B cell (primary cell): ENCODE measurements at regions not wholly inside any gene's neighbourhood (a gene's known extent, or its start where the extent isn't known, plus 50 kb on each side); places are given as distances from the start of the nearest gene placed in this dataset.

Experiments used
- ATAC-seq: fragments of 200-7000 bp; cut with Tn5 transposase; one replicate; pipeline ENCODE4 v1.10.0; 2021; ENCODE audit warnings: low read depth, mild to moderate bottlenecking, moderate number of reproducible peaks, moderate library complexity
- CTCF ChIA-PET: fragments of 350-600 bp; sonication (Branson Sonifier 250); formaldehyde crosslinking; loops from one replicate; lab custom pipeline; 2021; ENCODE audit warnings: antibody characterized with exemption, inconsistent platforms; lab: Charles Lee
- POLR2A ChIA-PET: fragments of 350-600 bp; sonication (Branson Sonifier 250); formaldehyde crosslinking; loops from one replicate; lab custom pipeline; 2021; ENCODE audit warnings: antibody characterized with exemption; lab: Charles Lee
- DNase-seq: peaks from one replicate; pipeline ENCODE4 v3.0.0; 2013
- H2AFZ ChIP-seq: 2 replicates; pipeline ENCODE4 v1.6.1; 2012; ENCODE audit warnings: mild to moderate bottlenecking, low read depth, low read length; ENCODE audit not compliant: insufficient read depth, poor library complexity, severe bottlenecking
- H3K27ac ChIP-seq, 2 donors: 1 replicate in 1 of 2; 2 replicates in 1 of 2; pipeline ENCODE4 v1.5.1; 2012 to 2013; ENCODE audit warnings: low read length in 2 of 2, mild to moderate bottlenecking in 2 of 2, moderate library complexity in 1 of 2
- H3K27me3 ChIP-seq, 4 experiments: fragments of 200-600 bp in 1 of 4; sonication (generic) in 1 of 4; replicated peaks in 1 of 4; 1 replicate in 2 of 4; 2 replicates in 2 of 4; pipeline versions ENCODE4 v1.6.1 to v1.7.0; 2013 to 2016; ENCODE audit warnings: low read length in 3 of 4, mild to moderate bottlenecking in 2 of 4, mixed read lengths in 1 of 4, moderate library complexity in 1 of 4; ENCODE audit not compliant: insufficient read depth in 4 of 4, control insufficient read depth in 3 of 4; ENCODE audit errors: control extremely low read depth in 1 of 4
- H3K36me3 ChIP-seq, 2 experiments: replicated peaks in 1 of 2; 1 replicate in 1 of 2; 2 replicates in 1 of 2; pipeline versions ENCODE4 v1.6.1 to v1.7.1; 2013; ENCODE audit warnings: low read length in 1 of 2; ENCODE audit not compliant: insufficient read depth in 2 of 2, control insufficient read depth in 1 of 2; ENCODE audit errors: control extremely low read depth in 1 of 2, extremely low read depth in 1 of 2
- H3K4me1 ChIP-seq, 2 donors: fragments of 200-600 bp in 1 of 2; sonication (generic) in 1 of 2; 1 replicate in 1 of 2; 2 replicates in 1 of 2; pipeline versions ENCODE4 v1.5.1 to v1.6.1; 2013 to 2017; ENCODE audit warnings: low read length in 2 of 2; ENCODE audit not compliant: control insufficient read depth in 2 of 2, insufficient read depth in 2 of 2
- H3K4me2 ChIP-seq: replicated peaks from 2 replicates; pipeline ENCODE3; 2012; ENCODE audit warnings: mild to moderate bottlenecking, low read depth, low read length; ENCODE audit not compliant: poor library complexity, severe bottlenecking
- H3K4me3 ChIP-seq, 5 experiments: fragments of 200-600 bp in 1 of 5; sonication (generic) in 1 of 5; 1 replicate in 3 of 5; 2 replicates in 2 of 5; pipeline versions ENCODE4 v1.5.1 to v1.7.0; 2011 to 2016; ENCODE audit warnings: low read length in 4 of 5, mild to moderate bottlenecking in 4 of 5, low read depth in 2 of 5, control low read depth in 1 of 5, moderate library complexity in 1 of 5; ENCODE audit not compliant: insufficient read depth in 1 of 5; ENCODE audit errors: control extremely low read depth in 1 of 5, extremely low read depth in 1 of 5
- H3K79me2 ChIP-seq: fragments of 200-600 bp; sonication (generic); one replicate; pipeline ENCODE4 v1.6.0; 2016; ENCODE audit warnings: low read length; ENCODE audit not compliant: control insufficient read depth, insufficient read depth
- H3K9ac ChIP-seq: fragments of 200-600 bp; sonication (generic); 2 replicates; pipeline ENCODE4 v1.6.1; 2017; ENCODE audit warnings: mild to moderate bottlenecking, low read length, moderate library complexity
- H3K9me3 ChIP-seq, 3 donors: one replicate each; pipeline versions ENCODE4 v1.6.1 to v1.7.1; 2013; ENCODE audit warnings: low read length in 2 of 3; ENCODE audit not compliant: control insufficient read depth in 2 of 3, insufficient read depth in 1 of 3; ENCODE audit errors: control extremely low read depth in 1 of 3
- H4K20me1 ChIP-seq: 2 replicates; pipeline ENCODE4 v1.6.0; 2012; ENCODE audit warnings: mild to moderate bottlenecking, low read length; ENCODE audit not compliant: insufficient read depth, control insufficient read depth, poor library complexity, severe bottlenecking
- H3K27ac Mint-ChIP-seq: one replicate; pipeline ENCODE4 v1.8.0; 2021; ENCODE audit warnings: mixed read lengths
- H3K27me3 Mint-ChIP-seq: one replicate; pipeline ENCODE4 v1.8.0; 2021; ENCODE audit warnings: mixed read lengths
- H3K4me1 Mint-ChIP-seq: one replicate; pipeline ENCODE4 v1.8.0; 2021; ENCODE audit warnings: mixed read lengths
- H3K4me3 Mint-ChIP-seq: one replicate; pipeline ENCODE4 v1.8.0; 2021; ENCODE audit warnings: mixed read lengths
- H3K9me3 Mint-ChIP-seq: one replicate; pipeline ENCODE4 v1.8.0; 2022; ENCODE audit warnings: mixed read lengths; ENCODE audit not compliant: insufficient read depth
- CTCF ChIP-seq: fragments of 200-600 bp; IDR thresholded peaks from one replicate; pipeline ENCODE4 v1.8.0; 2022; ENCODE audit warnings: antibody characterized with exemption, mild to moderate bottlenecking
- EZH2 ChIP-seq: IDR thresholded peaks from 2 replicates; pipeline ENCODE4 v1.6.1; 2012; ENCODE audit warnings: borderline replicate concordance, low read depth, mild to moderate bottlenecking, moderate library complexity, low read length; ENCODE audit not compliant: insufficient read depth, poor library complexity, severe bottlenecking
- WGBS: methylation state at CpG from one replicate; pipeline ENCODE4 v1.1.5; 2013; ENCODE audit warnings: missing lambda C conversion rate; ENCODE audit not compliant: insufficient coverage; 5-methylcytosine and 5-hydroxymethylcytosine counted together
- intact Hi-C: fragments of 100-400 bp; cut with micrococcal nuclease; formaldehyde crosslinking; loops from one replicate; pipeline ENCODE4 v1.10.0; 2022

GRCh38 chr6:104632588-104632987 is 227.1 kb downstream of the HACE1 start:
- ATAC-seq (no peak), DNase-seq (no peak)
- Histone ChIP-seq H3K9me3 (peaks cover 0 to 1% (median 0%) of the 10 kb centered on the region in 3 donors), H3K36me3 (no peaks in the 10 kb centered on the region), H3K4me1 (no peaks in the 10 kb centered on the region), H3K27ac (no peak overlapping the region), H2AFZ (no peak overlapping the region), H3K4me2 (no peak overlapping the region), H3K9ac (no peak overlapping the region), H3K4me3 (no peak overlapping the region), H4K20me1 (no peaks in the 10 kb centered on the region), H3K27me3 (no peaks in the 10 kb centered on the region), H3K79me2 (no peaks in the 10 kb centered on the region)
- POLR2A ChIA-PET = no interaction called here
- no CpG with 5 or more reads among the region's 2 CpGs for WGBS
- H3K4me1 Mint-ChIP-seq = no peaks in the 10 kb centered on the region
- H3K27me3 Mint-ChIP-seq = no peaks in the 10 kb centered on the region
- CTCF ChIA-PET = no interaction called here
- H3K27ac Mint-ChIP-seq = no peak overlapping the region
- no peak overlapping the region for H3K4me3 Mint-ChIP-seq
- TF ChIP-seq EZH2 (no peak), CTCF (no peak)
- intact Hi-C loops = no loop called here
- no peaks in the 10 kb centered on the region for H3K9me3 Mint-ChIP-seq

GRCh38 chr6:104630955-104631354 is 228.8 kb downstream of the HACE1 start:
- Histone ChIP-seq H3K4me3 (no peak overlapping the region), H3K4me1 (no peaks in the 10 kb centered on the region), H3K27me3 (no peaks in the 10 kb centered on the region), H2AFZ (no peak overlapping the region), H3K36me3 (no peaks in the 10 kb centered on the region), H3K4me2 (no peak overlapping the region), H4K20me1 (no peaks in the 10 kb centered on the region), H3K9me3 (peaks cover 0 to 1% (median 0%) of the 10 kb centered on the region in 3 donors), H3K9ac (no peak overlapping the region), H3K79me2 (no peaks in the 10 kb centered on the region), H3K27ac (no peak overlapping the region)
- H3K27ac Mint-ChIP-seq = no peak overlapping the region
- no peak overlapping the region for H3K4me3 Mint-ChIP-seq
- ATAC-seq (no peak), DNase-seq (no peak)
- TF ChIP-seq CTCF = no peak
- TF ChIP-seq EZH2 = no peak
- intact Hi-C loops = no loop called here
- H3K4me1 Mint-ChIP-seq = no peaks in the 10 kb centered on the region
- peaks cover 9% of the 10 kb centered on the region for H3K27me3 Mint-ChIP-seq
- no peaks in the 10 kb centered on the region for H3K9me3 Mint-ChIP-seq
- ChIA-PET POLR2A (no interaction called here), CTCF (no interaction called here)
